Activated CD8-positive, alpha-beta memory T cell treated with anti-CD3 and anti-CD28 coated beads, Interleukin-2, amount 50 U/mL, for 48 hours (primary cell): ENCODE measurements at regions not wholly inside any gene's neighbourhood (a gene's known extent, or its start where the extent isn't known, plus 50 kb on each side); places are given as distances from the start of the nearest gene placed in this dataset.

ENCODE experiments used
- DNase-seq: peaks from one replicate; pipeline ENCODE4 v3.0.0-alpha.2; 2020

GRCh38 chr9:19992556-19992955, 203.7 kb upstream of the SLC24A2 start:
- DNase-seq: no peak

GRCh38 chr9:19989213-19989612, 200.4 kb upstream of the SLC24A2 start:
- DNase-seq: no peak

GRCh38 chr9:19988281-19988680, 199.4 kb upstream of the SLC24A2 start:
- no peak for DNase-seq

GRCh38 chr9:19985081-19985480, 196.2 kb upstream of the SLC24A2 start:
- DNase-seq: no peak

GRCh38 chr9:19976226-19976625, 187.4 kb upstream of the SLC24A2 start:
- no peak for DNase-seq

GRCh38 chr9:19975499-19975898, 186.7 kb upstream of the SLC24A2 start:
- no peak for DNase-seq

- no peak for DNase-seq
Measured at GRCh38 chr9:19969721-19970120, 180.9 kb upstream of the SLC24A2 start.

- no peak for DNase-seq
Measured at GRCh38 chr9:19967888-19968459, 179.1 kb upstream of the SLC24A2 start.

- no peak for DNase-seq
Measured at GRCh38 chr9:19967216-19967887, 178.5 kb upstream of the SLC24A2 start.

- DNase-seq: no peak
Measured at GRCh38 chr9:19965336-19965735, 176.5 kb upstream of the SLC24A2 start.

- DNase-seq: no peak
Measured at GRCh38 chr9:19947996-19948395, 159.2 kb upstream of the SLC24A2 start.

- no peak for DNase-seq
Measured at GRCh38 chr9:19946441-19947109, 157.7 kb upstream of the SLC24A2 start.

GRCh38 chr9:19941874-19942273, 153.0 kb upstream of the SLC24A2 start:
- no peak for DNase-seq

GRCh38 chr9:19940811-19941535, 152.1 kb upstream of the SLC24A2 start:
- no peak for DNase-seq

- no peak for DNase-seq
Measured at GRCh38 chr9:19939734-19940278, 151.0 kb upstream of the SLC24A2 start.

GRCh38 chr9:19938990-19939733, 150.3 kb upstream of the SLC24A2 start:
- DNase-seq: no peak

GRCh38 chr9:19937121-19937520, 148.3 kb upstream of the SLC24A2 start:
- DNase-seq: no peak

GRCh38 chr9:19936598-19936997, 147.8 kb upstream of the SLC24A2 start:
- no peak for DNase-seq

- DNase-seq: no peak
Measured at GRCh38 chr9:19935422-19935821, 146.6 kb upstream of the SLC24A2 start.

GRCh38 chr9:19934301-19934871, 145.5 kb upstream of the SLC24A2 start:
- DNase-seq: no peak

- DNase-seq: no peak
Measured at GRCh38 chr9:19931098-19931890, 142.5 kb upstream of the SLC24A2 start.
